Right lobe of liver (tissue), 4 donors: ENCODE measurements at regions not wholly inside any gene's neighbourhood (a gene's known extent, or its start where the extent isn't known, plus 50 kb on each side); places are given as distances from the start of the nearest gene placed in this dataset.

Experiments
- CTCF ChIP-seq, 4 donors: fragments of 200-600 bp in 3 of 4; fragments of 450-650 bp in 1 of 4; IDR thresholded peaks; one replicate each; pipeline versions ENCODE4 v1.5.1 to v1.8.0; 2016 to 2022; ENCODE audit warnings: antibody characterized with exemption in 4 of 4, mild to moderate bottlenecking in 2 of 4
- POLR2A ChIP-seq: fragments of 450-650 bp; IDR thresholded peaks from one replicate; pipeline ENCODE4 v1.6.1; 2017; ENCODE audit warnings: antibody characterized with exemption, mild to moderate bottlenecking
- donor health status: DM: no; HTN: no; CAD: no.
- donor health status: DM: no; HTN: no; CAD: no.
- donor health status: DM: no; HTN: yes; CAD: no.

GRCh38 chr2:149860276-149860921 is 272.8 kb upstream of the MMADHC start:
- TF ChIP-seq POLR2A (no peak), CTCF (IDR thresholded peaks at IDR 0.05) (no peak)
